GM21360 (cell line): ENCODE measurements at regions not wholly inside any gene's neighbourhood (a gene's known extent, or its start where the extent isn't known, plus 50 kb on each side); places are given as distances from the start of the nearest gene placed in this dataset.

ENCODE experiments used
- ATAC-seq: cut with Tn5 transposase; IDR thresholded peaks from one replicate; pipeline ENCODE4 v1.9.1; 2021; ENCODE audit warnings: mild to moderate bottlenecking, moderate library complexity; ENCODE audit not compliant: unreplicated experiment

DNA sequence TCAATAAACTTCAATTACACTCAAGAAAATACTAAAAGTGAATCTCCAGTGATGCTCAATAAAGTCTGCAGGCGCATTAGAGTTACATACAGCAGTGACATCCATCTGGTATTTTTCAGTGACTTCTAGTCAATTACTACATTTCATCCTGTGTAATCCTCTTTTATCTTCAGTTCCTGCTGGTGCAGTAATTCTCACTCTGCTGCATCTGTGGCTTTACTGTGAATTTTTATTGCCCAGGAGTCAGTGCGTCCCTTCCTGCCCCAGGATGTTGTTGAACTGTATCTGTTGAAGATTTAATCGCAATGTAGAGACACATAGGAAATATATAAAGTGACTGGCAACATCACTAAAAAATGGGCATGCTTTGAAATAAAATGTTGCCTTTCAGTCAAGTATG is 196.3 kb upstream of the TMTC4 start:
- ATAC-seq, result no peak

DNA sequence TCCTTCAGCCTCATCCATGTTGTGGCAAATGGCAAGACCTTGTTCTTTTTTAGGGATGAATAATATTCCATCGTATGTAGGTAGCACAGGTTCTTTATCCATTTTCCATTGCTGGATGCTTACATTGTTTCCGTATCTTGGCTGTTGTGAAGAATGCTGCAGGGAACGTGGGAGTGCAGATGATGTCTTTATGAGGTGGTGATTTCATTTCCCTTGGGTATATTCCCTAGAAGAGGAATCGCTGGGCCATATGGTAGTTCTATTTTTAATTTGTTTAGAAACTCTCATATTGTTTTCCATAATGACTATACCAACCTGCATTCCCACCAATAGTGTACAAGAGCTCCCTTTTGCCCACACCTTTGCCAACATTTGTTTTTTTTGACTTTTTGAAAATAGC is 186.3 kb upstream of the TMTC4 start:
- no peak for ATAC-seq

DNA sequence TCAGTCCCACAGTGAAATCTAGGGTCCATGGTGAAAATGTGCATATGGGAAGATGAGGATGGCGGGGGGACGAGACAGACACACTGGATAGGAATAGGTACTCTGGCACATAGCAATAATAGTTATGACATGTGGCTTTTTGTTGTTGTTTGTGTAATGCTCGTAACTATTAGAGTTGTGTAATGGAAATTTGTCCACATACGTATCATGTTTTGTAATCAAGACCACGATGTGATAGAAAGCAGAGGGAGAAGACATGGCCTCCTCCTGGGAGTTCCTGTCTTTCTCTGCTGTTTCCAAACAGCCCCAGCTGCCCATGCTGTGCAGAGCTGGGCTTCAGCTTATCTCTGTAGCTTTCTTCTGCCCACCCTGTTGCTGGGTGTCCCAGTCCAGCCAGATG is 185.3 kb upstream of the TMTC4 start:
- ATAC-seq, result no peak

DNA sequence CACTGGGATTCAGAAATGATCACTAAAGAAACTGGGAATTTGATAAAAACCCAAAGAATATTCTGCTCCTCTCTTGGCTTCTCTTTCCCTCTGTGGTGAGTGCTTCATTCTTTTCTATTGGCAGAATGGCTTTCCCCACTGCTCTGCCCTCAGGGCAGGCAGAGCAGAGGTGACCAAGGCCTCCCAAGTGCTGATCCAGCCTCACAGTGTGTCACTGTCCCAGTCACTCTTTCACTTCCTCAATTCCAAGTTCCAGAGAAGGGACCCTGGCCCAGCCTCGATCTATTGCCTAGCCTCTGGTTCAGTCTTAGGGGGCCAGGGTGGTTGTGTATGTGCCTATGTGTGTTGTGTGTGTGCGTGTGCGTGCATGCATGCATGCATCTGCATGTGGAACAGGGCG is 180.6 kb upstream of the TMTC4 start:
- ATAC-seq, result no peak

DNA sequence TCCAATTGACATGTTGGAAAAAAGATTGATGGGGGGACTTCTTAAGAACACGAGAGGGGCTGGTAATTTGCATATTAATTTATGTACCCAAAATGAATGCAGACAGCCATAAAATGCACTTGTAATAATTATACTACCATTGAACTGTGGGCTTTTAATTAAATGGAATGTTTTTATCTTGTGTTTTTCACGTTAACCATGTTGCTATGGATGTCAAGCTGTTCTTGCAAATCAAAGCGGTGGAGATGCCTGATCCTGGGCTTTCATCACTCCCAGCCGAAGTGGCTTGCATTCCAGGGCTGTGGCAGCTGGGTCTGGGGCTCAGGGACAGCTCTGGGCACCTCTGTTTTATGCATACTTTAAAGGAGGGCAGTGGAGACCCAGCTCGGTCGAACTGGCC is 179.4 kb upstream of the TMTC4 start:
- ATAC-seq, result no peak

DNA sequence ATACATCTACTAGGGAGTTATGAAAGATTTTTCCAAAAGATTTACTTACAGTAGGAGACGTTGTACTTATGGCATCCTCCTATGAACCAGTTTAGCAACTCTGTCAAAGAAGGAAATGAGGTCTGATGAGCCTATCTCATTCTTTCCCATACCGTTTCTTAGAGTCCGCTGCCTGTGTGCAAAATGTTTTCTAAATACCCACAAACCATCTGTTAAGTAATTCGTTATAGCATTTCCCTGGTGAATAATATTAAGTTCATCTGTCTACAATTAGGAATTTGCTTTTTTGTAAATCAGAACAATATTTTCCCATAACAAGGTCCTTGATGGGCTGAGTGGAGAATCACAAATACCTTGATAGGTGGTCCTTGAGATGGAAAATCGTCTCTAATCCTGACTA is 178.8 kb upstream of the TMTC4 start:
- ATAC-seq, result no peak

DNA sequence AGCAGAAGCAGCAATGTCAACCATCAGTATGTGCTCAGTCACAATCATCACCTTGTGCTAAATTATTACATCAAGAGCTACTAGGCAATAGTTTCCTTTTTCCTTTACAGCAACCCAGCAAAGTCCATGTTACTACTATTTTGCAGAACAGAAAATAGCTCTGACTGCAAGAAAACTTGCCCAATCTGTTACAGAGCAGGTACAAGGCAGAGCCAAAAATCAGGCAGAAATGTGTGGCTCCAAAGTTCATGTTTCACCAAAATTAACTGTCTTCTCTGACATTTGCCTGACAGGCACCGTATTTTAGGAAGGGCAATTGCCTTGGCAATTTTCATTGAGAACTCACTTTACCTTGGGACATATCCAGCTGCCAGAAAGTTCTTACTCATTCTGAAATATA is 177.6 kb upstream of the TMTC4 start:
- ATAC-seq, result no peak

DNA sequence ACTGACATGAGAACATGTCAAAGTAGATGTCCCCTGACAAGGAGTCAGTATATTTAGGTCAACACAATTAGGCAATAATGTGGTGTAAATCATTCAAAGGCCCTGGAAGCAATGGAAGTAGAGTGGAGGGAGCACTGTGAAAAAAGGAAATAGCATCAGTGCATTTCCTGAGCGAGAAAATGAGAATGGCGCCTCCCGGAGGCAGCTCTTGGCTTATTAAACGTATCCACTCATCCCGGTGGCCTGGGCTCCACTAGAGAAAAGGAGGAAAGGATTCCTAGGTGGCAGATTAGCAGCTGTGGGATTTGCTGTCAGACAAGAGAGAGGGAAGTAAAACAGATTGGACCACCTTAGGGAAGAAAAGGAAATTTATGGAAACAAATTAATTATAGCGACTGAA is 173.7 kb upstream of the TMTC4 start:
- no peak for ATAC-seq

DNA sequence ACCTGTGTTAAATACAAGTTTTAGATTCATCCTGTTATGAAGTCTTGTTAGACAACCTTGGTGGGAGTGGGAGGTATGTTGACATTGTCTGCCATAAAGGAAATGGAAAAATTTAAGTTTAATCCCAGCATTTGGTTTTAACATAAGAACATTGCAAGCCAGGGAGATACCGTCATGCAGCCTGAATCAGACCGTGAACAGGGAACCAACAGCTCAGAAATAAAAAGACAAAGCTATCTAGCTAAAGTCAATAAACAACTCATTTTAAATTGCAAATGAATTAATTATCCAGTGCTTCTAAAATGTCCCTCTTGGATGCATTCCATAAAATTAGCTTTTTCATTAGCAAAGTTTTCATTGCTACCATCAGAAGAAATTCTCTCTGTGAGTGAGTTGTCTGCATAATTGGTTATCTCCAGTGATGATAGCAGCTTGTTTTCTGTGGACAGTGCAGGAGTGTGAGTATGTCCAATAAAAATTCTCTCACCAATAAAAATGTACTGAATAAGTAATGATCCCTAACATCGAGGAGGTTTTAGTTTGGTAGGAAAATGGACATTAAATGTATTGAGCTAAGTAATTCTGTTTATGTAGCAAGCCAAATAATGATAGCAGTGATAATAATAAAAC is 170.6 kb upstream of the TMTC4 start:
- ATAC-seq, result no peak

DNA sequence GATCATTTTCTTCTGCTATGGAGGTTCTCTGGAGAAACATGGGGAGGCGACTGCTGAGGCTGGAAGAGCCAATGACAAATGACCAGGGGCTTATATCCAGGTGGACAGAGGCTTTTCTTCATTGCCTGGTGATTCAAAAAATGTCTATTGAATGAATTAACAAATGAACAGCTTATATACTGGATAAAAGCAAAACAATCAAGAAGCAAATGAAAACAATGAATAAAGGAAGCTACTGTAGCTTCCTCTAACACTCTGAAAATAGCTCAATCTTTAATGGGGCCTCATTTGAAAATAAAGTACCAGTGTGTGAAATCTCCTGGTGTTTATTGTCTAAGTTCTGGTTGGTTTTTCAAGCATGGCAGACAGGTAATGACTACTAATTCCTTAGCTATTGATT is 167.5 kb upstream of the TMTC4 start:
- ATAC-seq, result no peak

DNA sequence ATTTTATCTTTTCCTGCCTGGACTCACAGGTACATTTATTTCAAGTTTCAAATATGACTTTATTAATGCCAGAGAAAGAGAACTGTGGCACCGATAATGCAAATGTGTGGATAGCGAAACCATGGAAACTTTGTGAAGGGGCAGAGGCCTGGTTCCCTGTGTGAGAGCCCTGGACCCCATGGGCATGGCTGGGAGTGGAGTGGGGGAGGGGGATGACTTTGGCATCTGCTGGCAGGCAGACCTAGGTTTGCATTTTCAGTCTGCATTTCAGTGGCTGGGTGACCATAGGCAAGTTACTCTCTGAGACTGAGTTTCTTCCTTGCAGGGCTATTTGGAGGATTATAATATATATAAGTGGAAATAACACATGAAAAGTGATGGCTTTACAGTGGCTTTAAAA is 163.8 kb upstream of the TMTC4 start:
- no peak for ATAC-seq

DNA sequence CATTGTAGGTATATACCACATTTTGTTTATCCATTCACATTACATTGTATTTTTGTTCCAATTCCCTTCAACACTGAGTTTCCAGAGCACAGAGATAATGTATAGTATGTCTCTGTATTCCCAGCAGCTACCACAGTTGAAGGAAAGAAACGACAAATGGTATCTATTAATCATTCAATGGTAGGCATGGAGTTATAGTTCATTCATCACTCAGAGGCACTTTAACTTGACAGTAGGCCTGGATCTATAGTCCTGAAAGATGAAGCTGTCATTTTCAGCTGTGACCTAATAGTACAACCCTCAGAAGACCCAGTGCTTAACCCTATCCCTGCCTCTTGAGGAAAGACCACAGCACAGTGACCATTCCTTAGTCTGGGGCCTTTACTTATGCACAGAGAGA is 163.0 kb upstream of the TMTC4 start:
- ATAC-seq, result no peak

DNA sequence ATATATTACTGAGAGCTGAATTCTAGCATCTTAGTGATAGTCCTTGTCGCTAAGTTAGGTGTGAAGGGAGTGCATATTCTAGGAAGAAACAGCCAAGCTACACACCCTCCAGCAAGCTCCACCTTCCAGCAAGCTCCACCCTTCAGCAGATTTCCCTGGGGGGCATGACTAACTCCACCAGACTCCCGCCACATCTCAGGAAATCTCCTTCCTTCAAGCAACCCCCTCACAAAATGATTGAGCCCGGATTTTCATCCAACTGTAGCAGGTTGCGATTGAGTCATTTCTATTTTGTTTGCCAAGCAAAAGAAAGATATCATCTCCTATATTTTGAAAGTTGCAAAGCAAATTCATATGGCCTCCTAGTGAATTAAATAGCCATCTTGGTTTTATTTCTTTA is 162.1 kb upstream of the TMTC4 start:
- no peak for ATAC-seq

DNA sequence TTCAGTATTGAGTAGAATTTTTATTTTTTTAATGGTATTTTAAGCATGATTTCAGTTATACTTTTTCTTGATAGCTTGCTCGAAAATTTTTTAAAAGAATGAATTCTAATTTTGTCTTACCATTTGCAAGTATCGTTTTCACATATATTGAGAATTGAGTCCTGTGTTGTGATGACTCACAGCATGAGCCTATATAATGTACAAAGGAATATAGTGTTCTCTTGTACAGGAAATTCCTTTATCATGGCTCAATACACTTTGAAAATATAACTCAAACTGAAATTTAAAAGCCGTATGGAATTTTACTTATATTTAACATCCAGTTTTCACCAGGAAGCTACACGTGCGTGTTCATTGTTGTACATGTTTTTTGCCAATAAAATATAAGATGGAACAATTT is 161.1 kb upstream of the TMTC4 start:
- ATAC-seq, result no peak

DNA sequence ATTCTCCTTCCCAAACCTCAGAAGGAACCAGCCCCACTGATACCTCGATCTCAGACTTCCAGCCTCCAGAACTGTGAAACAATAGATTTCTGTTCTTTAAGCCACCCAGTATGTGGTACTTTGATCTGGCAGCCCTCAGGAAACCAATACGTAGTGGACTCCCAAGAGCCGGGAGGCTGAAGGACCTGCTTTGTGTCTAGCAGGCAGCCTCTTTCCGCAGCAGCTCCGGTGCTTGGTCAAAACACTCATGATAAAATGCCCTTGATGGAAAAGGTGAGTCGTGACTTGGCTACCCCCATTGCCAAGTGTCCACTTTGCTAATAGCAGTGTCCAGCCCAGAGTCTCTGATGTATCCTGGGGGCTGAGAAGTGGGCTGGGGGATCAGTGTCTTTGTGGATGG is 158.8 kb upstream of the TMTC4 start:
- no peak for ATAC-seq

DNA sequence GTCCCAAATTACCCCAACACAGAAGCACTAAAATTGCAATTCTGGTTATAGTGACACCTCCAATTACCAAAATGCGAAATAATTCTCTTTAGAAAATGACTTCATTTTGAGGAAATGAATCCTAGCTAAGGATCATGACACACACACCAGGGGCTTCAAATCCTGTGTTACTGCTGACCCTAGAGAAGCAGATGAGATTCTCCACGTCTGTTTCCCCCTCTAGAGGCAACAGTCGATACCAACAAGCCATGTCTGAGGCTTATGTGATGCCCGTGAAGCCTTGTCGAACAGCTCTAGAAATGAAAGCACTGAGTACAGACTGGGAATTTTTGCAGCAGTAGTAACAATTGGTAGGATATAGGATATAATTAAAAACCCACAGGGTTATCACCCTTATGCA is 153.6 kb upstream of the TMTC4 start:
- no peak for ATAC-seq

DNA sequence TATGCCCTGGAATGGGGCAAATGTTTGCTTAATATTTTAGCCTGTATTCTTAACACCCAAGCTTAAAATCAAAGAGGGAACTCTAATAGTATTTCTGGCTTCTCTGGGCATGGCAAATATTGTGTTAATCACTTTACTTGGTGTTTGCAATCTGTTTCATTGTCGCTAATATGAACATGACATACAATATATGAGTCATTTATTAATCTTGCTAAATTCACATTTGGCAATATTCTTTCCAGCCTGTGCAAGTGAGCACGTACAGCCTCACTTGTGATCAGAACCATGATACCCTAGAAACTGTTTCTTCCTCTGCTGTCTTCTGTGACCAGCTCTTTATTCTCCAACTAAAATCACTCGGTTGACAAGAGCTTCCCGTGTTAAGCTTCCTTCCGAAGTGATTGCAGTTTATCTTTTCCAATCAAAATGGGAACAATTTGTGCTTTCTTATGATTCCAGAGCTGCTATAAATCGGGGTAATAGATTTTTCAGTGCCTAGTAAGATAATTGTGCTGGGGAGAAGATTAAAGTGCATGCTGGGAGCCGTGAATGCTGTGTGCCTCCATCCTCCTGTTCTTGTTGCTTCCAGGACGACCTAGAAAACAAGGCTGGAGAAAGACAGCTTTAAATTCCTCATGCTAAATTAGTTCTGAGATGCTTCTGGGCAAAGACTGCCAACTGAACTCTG is 153.0 kb upstream of the TMTC4 start:
- no peak for ATAC-seq

DNA sequence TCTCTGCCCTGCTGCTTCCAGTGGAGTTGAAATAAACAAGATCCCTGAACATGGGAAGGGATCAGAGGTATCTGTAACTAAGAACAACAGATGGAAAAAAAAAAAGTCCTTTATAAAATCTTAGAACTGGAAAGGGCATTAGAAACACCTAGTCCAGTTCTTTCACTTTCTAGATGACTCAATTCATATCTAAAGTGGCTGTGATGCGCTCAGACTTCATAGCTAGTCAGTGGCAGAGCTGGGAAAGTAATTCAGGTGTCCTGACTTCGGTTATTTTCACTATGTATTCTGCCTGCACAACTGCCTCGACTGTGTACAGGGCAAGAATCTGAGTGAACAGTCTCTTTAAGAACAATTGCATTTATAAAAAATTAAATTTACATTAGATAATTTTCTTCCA is 151.8 kb upstream of the TMTC4 start:
- no peak for ATAC-seq

DNA sequence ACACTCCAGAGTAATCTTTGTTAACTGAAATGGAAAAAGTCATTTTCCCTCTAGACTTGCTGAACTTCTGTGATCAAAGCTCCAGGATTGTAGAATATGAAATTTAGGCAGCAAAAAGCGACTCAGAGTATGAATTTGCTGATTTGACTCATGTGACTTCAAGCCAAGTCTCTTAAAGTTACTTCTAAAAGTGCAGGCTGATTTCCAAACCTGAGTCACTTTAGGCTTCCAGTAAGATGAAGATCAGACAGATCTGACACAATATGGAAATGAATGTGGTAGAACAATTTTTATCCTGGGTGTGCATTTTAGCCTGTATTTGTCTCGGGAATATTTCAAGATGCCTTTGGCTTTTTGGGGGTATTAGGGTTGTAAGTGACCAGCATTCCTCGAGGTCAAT is 151.0 kb upstream of the TMTC4 start:
- no peak for ATAC-seq

DNA sequence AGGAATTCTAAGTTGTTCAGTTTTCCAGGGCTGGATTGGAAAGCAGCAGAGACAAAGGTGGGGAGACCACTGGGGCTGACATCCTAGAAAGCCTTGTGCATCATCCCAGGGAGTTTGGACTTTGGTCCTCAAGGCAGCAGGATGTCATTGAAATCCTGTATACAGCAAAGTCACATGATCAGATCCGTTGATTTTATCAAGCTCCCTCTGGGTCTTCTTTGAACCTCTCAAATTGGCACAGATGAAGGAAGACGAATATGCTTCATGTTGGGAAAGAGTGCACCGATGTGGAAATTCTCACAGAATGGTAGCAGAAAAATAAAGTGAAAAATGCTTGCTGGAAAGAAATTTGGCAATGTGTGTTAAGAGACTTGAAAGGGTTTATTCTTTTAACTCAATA is 149.8 kb upstream of the TMTC4 start:
- no peak for ATAC-seq

DNA sequence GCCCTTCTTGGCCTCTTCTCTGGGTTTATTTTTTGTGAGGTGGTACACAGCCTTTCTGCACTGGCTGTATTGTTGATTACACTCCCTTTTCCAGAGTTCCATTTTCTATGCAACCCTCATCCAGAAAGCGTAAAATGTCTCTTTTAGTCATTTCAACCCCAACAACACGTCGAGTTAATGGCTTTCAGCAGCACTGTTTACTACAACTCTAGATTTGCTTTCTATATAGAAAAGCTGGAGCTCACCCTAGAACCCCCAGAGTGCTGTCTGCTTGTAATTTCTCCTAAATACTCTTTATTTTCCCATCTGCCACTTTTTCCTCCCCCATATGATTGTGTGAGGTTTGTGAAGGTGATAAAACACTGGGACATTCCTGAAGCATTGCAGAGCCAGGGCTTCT is 148.9 kb upstream of the TMTC4 start:
- no peak for ATAC-seq

DNA sequence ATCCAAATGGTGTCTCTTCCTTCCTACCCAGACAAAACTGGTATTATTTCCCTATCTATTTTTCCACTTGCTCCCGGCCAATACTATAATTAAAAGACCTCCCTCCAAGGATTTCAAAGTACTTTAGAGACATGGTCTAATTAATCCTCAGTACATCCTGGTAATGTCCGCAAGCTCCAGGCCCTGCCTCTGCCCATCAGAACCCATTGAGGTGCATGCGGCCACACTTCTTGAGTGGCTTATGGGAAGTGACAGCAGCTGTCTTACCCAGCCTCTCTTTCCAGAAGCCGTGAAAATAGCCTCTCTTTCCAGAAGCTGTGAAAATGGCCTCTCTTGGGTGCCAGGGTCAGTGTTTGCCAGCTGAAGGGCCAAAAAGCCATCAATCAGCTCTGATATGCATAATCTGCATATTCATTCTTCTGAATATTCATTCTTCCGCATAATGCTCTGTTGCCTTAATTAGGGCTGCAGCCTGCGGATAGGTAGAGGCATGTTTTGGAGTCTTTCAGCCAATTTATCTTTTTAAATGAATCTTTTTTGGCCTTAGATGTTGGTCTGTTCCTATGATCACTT is 148.4 kb upstream of the TMTC4 start:
- ATAC-seq, result no peak

DNA sequence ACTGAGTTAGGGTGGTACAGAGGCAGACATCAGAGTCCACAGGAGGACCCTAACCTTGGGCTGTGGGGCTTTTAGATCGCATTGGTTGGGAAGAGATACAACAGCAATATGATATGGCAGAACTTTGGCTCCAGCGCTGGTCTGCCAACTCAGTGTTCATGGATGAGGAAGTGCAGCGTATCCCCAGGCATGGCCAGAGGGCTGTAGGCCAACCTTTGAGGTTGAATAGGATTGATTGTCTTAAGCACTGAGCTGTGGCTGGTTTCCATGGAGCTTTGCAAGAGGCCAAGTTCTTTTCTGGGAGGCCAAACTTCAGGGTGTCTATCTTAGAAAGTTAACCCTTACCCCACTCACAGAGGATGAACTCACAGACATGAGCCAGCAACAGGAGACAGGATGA is 144.1 kb upstream of the TMTC4 start:
- no peak for ATAC-seq
